ENCODE measurements at regions not wholly inside any gene's neighbourhood (a gene's known extent, or its start where the extent isn't known, plus 50 kb on each side); places are given as distances from the start of the nearest gene placed in this dataset.

GRCh38 chr18:24801001-24801400 lies 340.6 kb downstream of the HRH4 start:
- Histone ChIP-seq H2AFZ (ENCODE audit: low read length) (no peak overlapping the region), H3K79me1 (ENCODE audit: low read depth, low read length) (no peaks in the 10 kb centered on the region), H3K79me2 (ENCODE audit: control insufficient read depth in 1 of 2, insufficient read depth in 2 of 2, low read length in 2 of 2) (no peaks in the 10 kb centered on the region), H3K18ac (ENCODE audit: extremely low read depth, low read length) (no peak overlapping the region), H4K5ac (ENCODE audit: insufficient read length, low read depth, low read length) (no peak overlapping the region), H3K27ac (ENCODE audit: low read depth, low read length) (no peak overlapping the region), H3K9me3 (ENCODE audit: insufficient read depth in 2 of 2, low read depth in 1 of 2, low read length in 1 of 2) (peaks cover 7% of the 10 kb centered on the region in 2 experiments; a peak in 3 of 4 replicates), H3K23me2 (ENCODE audit: low read depth, low read length) (no peaks in the 10 kb centered on the region), H3K4me1 (replicated peaks in 1 of 4; ENCODE audit: control insufficient read depth in 3 of 4, insufficient read depth in 4 of 4, low read length in 3 of 4) (peaks cover 0 to 7% (median 3%) of the 10 kb centered on the region in 4 experiments; a peak in 1 of 7 replicates), H4K20me1 (replicated peaks in 1 of 2; ENCODE audit: control insufficient read depth in 1 of 2, insufficient read depth in 2 of 2, low read length in 2 of 2) (no peaks in the 10 kb centered on the region), H2BK20ac (ENCODE audit: low read length) (no peak overlapping the region), H2AK5ac (ENCODE audit: low read depth, low read length) (no peak overlapping the region), H2BK15ac (ENCODE audit: low read length) (no peak overlapping the region), H2BK12ac (ENCODE audit: low read depth, low read length) (no peak overlapping the region), H3K27me3 (replicated peaks in 1 of 4; ENCODE audit: control insufficient read depth in 3 of 4, extremely low read depth in 1 of 4, insufficient read depth in 3 of 4, low read length in 3 of 4) (no peaks in the 10 kb centered on the region), H3K9ac (replicated peaks in 1 of 4; ENCODE audit: extremely low read depth in 1 of 4, low read depth in 3 of 4, low read length in 3 of 4) (no peak overlapping the region), H2BK120ac (replicated peaks; ENCODE audit: low read depth, low read length) (no peak overlapping the region), H3K4ac (replicated peaks; ENCODE audit: insufficient read length, low read depth, low read length) (no peak overlapping the region), H3K23ac (ENCODE audit: insufficient read length) (no peak overlapping the region), H3K14ac (ENCODE audit: insufficient read length) (no peak overlapping the region), H3K4me3 (ENCODE audit: extremely low read depth in 1 of 4, insufficient read depth in 2 of 4, low read depth in 3 of 4, low read length in 4 of 4) (no peak overlapping the region), H3K36me3 (ENCODE audit: control insufficient read depth in 2 of 4, insufficient read depth in 4 of 4, low read length in 3 of 4) (no peaks in the 10 kb centered on the region), H3K4me2 (ENCODE audit: insufficient read depth in 1 of 2, low read depth in 2 of 2, low read length in 2 of 2) (no peak overlapping the region), H4K8ac (ENCODE audit: extremely low read depth, insufficient read depth, low read length) (no peak overlapping the region), H4K91ac (replicated peaks; ENCODE audit: insufficient read length, low read length) (no peak overlapping the region), H2BK5ac (ENCODE audit: low read depth, low read length) (no peak overlapping the region), H3K56ac (replicated peaks; ENCODE audit: insufficient read length, low read depth, low read length) (no peak overlapping the region)
- no peak for FAIRE-seq
- TF ChIP-seq SIX5 (IDR thresholded peaks at IDR 0.05; ENCODE audit: low read depth, low read length) (no peak), GABPA (IDR thresholded peaks at IDR 0.05; ENCODE audit: borderline replicate concordance, insufficient read depth, low read length) (no peak), SP4 (IDR thresholded peaks at IDR 0.05; ENCODE audit: low read length) (no peak)
- 67% methylated on average over 1 of the region's 1 CpG; no CpG with 5 or more reads in 1 of the 2 experiments for WGBS, 2 experiments (ENCODE audit: extremely low coverage in 1 of 2, insufficient coverage in 1 of 2, insufficient read length in 1 of 2, insufficient replicate concordance in 2 of 2, low coverage in 1 of 2, low lambda C conversion rate in 2 of 2, missing lambda C conversion rate in 1 of 2)
- ChIA-PET CTCF (ENCODE audit: partially characterized antibody) (interaction anchor here (1.2 kb wide), 1 partner anchor 11 kb away, joined by 3 read pairs; no protein-coding TSS in a partner anchor), POLR2A (ENCODE audit: partially characterized antibody) (no interaction called here)
- no peak for DNase-seq (ENCODE audit: low read depth in 1 of 2, low spot score in 2 of 2)
